K562 (cell line): ENCODE measurements at regions not wholly inside any gene's neighbourhood (a gene's known extent, or its start where the extent isn't known, plus 50 kb on each side); places are given as distances from the start of the nearest gene placed in this dataset.

ENCODE experiments used
- ATAC-seq: fragments of 200-7000 bp; cut with Tn5 transposase; 3 replicates; pipeline ENCODE4 v1.9.1; 2020; ENCODE audit warnings: moderate library complexity
- BruUV-seq: library from RNA; stranded (reverse); fragments of 400-500 nt; replicated peaks from 2 replicates; lab custom pipeline; 2021; lab: Mats Ljungman, UMichigan
- CTCF ChIA-PET: fragments of 300-600 bp; formaldehyde crosslinking; extraction: SDS; loops from one replicate; lab custom pipeline; 2021; ENCODE audit warnings: low intra/inter-chr PET ratio; lab: Yijun Ruan, JAX
- POLR2A ChIA-PET: fragments of 300-600, 350-650 bp; sonication (Branson Sonifier 250); formaldehyde crosslinking; extraction: SDS; loops from one replicate; lab custom pipeline; 2021; ENCODE audit warnings: antibody characterized with exemption, inconsistent platforms; lab: Yijun Ruan, JAX
- DNase-seq, 4 experiments: peaks; one replicate each; pipeline versions ENCODE4 v3.0.0 to v3.0.0-alpha.2; 2011 to 2018; ENCODE audit warnings: low spot score in 3 of 4, mixed read lengths in 3 of 4; ENCODE audit errors: extremely low read depth in 1 of 4
- FAIRE-seq: peaks from 2 replicates; lab custom pipeline; 2011; peaks lifted over from hg19 to GRCh38; lab: Jason Lieb, UNC
- H2AFZ ChIP-seq: 2 replicates; pipeline ENCODE4 v1.6.0; 2011; ENCODE audit warnings: low read depth, low read length, control low read depth, inconsistent platforms
- H3K27ac ChIP-seq: fragments of 200-600 bp; 3 replicates; pipeline ENCODE4 v1.8.0; 2011; ENCODE audit warnings: low read depth, mild to moderate bottlenecking, control low read depth, inconsistent platforms, low read length, moderate library complexity, mixed read lengths; ENCODE audit errors: extremely low read depth
- H3K27me3 ChIP-seq, 2 experiments: fragments of 300-600 bp in 1 of 2; 2 replicates in 1 of 2; 3 replicates in 1 of 2; pipeline versions ENCODE4 v1.6.0 to v1.8.0; 2011; ENCODE audit warnings: inconsistent platforms in 2 of 2, low read length in 2 of 2, mild to moderate bottlenecking in 1 of 2, mixed read lengths in 1 of 2, moderate library complexity in 1 of 2; ENCODE audit not compliant: control insufficient read depth in 2 of 2, insufficient read depth in 2 of 2
- H3K36me3 ChIP-seq: fragments of 300-600 bp; 3 replicates; pipeline ENCODE4 v1.8.0; 2011; ENCODE audit warnings: mild to moderate bottlenecking, low read length, inconsistent platforms; ENCODE audit not compliant: control insufficient read depth, insufficient read depth
- H3K4me1 ChIP-seq, 2 experiments: fragments of 200-600 bp in 1 of 2; replicated peaks in 1 of 2; 2 replicates in 1 of 2; 3 replicates in 1 of 2; pipeline versions ENCODE4 v1.5.1 to v1.8.0; 2011; ENCODE audit warnings: inconsistent platforms in 2 of 2, low read length in 2 of 2, mild to moderate bottlenecking in 1 of 2, mixed read lengths in 1 of 2, moderate library complexity in 1 of 2; ENCODE audit not compliant: control insufficient read depth in 2 of 2, insufficient read depth in 2 of 2
- H3K4me2 ChIP-seq: 2 replicates; pipeline ENCODE4 v1.6.1; 2011; ENCODE audit warnings: low read length, control low read depth, inconsistent platforms, mixed read lengths; ENCODE audit not compliant: insufficient read depth
- H3K4me3 ChIP-seq: fragments of 200-600 bp; sonication (generic), shearing (Covaris generic); 2 replicates; pipeline ENCODE4 v1.5.1; 2016; ENCODE audit warnings: control low read depth, inconsistent platforms
- H3K79me2 ChIP-seq: fragments of 200-600 bp; 3 replicates; pipeline ENCODE4 v1.8.0; 2011; ENCODE audit warnings: low read length, inconsistent platforms; ENCODE audit not compliant: control insufficient read depth, insufficient read depth
- H3K9ac ChIP-seq, 2 experiments: 2 replicates each; pipeline versions ENCODE4 v1.6.0 to v1.6.1; 2011; ENCODE audit warnings: low read depth in 2 of 2, low read length in 2 of 2, control low read depth in 1 of 2, inconsistent platforms in 1 of 2, mild to moderate bottlenecking in 1 of 2, mixed read lengths in 1 of 2; ENCODE audit not compliant: insufficient read depth in 1 of 2
- H3K9me1 ChIP-seq: one replicate; pipeline ENCODE4 v1.6.0; 2011; ENCODE audit warnings: inconsistent platforms, mild to moderate bottlenecking, low read length, moderate library complexity; ENCODE audit not compliant: control insufficient read depth, insufficient read depth
- H3K9me3 ChIP-seq: replicated peaks from 2 replicates; pipeline ENCODE4 v1.5.1; 2011; ENCODE audit warnings: low read depth, low read length, inconsistent platforms; ENCODE audit not compliant: control insufficient read depth, insufficient read depth
- H4K20me1 ChIP-seq: replicated peaks from 2 replicates; pipeline ENCODE4 v1.6.1; 2011; ENCODE audit warnings: low read length, inconsistent platforms, mixed read lengths; ENCODE audit not compliant: control insufficient read depth, insufficient read depth
- MEIS2 ChIP-seq: fragments of 450-650 bp; IDR thresholded peaks from 2 replicates; pipeline ENCODE4 v1.6.1; 2014; ENCODE audit warnings: mild to moderate bottlenecking; ENCODE audit not compliant: partially characterized antibody
- POLR2H ChIP-seq: IDR thresholded peaks from 2 replicates; pipeline ENCODE4 v1.6.1; 2016; ENCODE audit warnings: missing genetic modification characterization, low read depth, mild to moderate bottlenecking, control low read depth, missing compliant biosample characterization, moderate library complexity
- ZFX ChIP-seq: sonication (generic); formaldehyde crosslinking; IDR thresholded peaks from 2 replicates; pipeline ENCODE4 v1.8.0; 2022; ENCODE audit warnings: mild to moderate bottlenecking, missing genetic modification reagents, moderate library complexity
- ZNF347 ChIP-seq: fragments of 450-650 bp; formaldehyde crosslinking; IDR thresholded peaks from 2 replicates; pipeline ENCODE4 v1.4.0; 2020; ENCODE audit warnings: low read depth, mild to moderate bottlenecking, moderate library complexity
- WGBS: fragments of 100-300 bp; shearing (Covaris generic); methylation state at CpG from one replicate; pipeline ENCODE4 v1.1.6; 2016; ENCODE audit warnings: low coverage, mixed read lengths; ENCODE audit not compliant: insufficient coverage; ENCODE audit errors: missing lambda C conversion rate; 5-methylcytosine and 5-hydroxymethylcytosine counted together
- in situ Hi-C: fragments of 300-500 bp; cut with MboI; formaldehyde crosslinking; loops from 4 replicates; pipeline ENCODE4 v1.15.0; 2018; ENCODE audit warnings: inconsistent platforms, mixed read lengths
- intact Hi-C: fragments of 100-400 bp; cut with micrococcal nuclease; formaldehyde crosslinking; loops from 2 replicates; pipeline ENCODE4 v1.14.2; 2022
- TF ChIP-seq, protein P1 (sequence below): fragments of 200-800 bp; sonication (Bioruptor generic); IDR thresholded peaks from 2 replicates; pipeline ENCODE4 v1.6.1; 2016; ENCODE audit warnings: missing genetic modification characterization, missing compliant biosample characterization
- TF ChIP-seq, protein P2 (sequence below): fragments of 450-650 bp; IDR thresholded peaks from 2 replicates; pipeline ENCODE4 v1.6.1; 2016; ENCODE audit warnings: mild to moderate bottlenecking, moderate library complexity

DNA sequence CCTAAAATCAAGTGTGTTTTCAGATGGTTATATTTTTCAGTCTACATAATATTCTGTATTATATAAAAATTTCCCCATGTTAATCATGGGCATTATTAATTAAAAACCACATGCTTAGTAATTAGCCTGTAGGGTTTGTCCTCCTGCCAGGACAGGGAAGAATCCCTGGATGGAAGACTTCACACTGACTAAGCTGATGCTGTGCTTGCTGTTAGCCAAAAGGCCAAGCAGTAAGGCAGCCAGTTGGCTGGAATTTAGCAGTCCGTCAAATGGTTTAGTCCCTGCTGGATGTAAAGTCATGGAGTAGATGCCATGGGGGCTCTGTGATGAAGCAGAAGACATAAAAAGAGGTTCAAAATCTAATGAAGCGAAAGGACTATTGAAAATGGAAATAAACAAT is 168.0 kb upstream of the OBI1 start:
- Histone ChIP-seq H3K36me3 (no peaks in the 10 kb centered on the region), H3K9ac (no peak overlapping the region), H3K4me2 (no peak overlapping the region), H3K27ac (no peak overlapping the region), H2AFZ (no peak overlapping the region), H3K79me2 (no peaks in the 10 kb centered on the region), H3K27me3 (no peaks in the 10 kb centered on the region), H3K9me3 (no peaks in the 10 kb centered on the region), H3K4me3 (no peak overlapping the region), H3K4me1 (no peaks in the 10 kb centered on the region), H4K20me1 (no peaks in the 10 kb centered on the region), H3K9me1 (no peaks in the 10 kb centered on the region)
- ATAC-seq (no peak), DNase-seq (no peak), FAIRE-seq (no peak)
- ChIA-PET CTCF (no interaction called here), POLR2A (no interaction called here)
- intact Hi-C loops: no loop called here
- BruUV-seq: no TSS peak
- WGBS: 4% methylated on average over 2 of the region's 2 CpGs
- in situ Hi-C loops: no loop called here
- no peak for TF ChIP-seq POLR2H
- TF ChIP-seq MEIS2: no peak
- TF ChIP-seq, protein P1, sequence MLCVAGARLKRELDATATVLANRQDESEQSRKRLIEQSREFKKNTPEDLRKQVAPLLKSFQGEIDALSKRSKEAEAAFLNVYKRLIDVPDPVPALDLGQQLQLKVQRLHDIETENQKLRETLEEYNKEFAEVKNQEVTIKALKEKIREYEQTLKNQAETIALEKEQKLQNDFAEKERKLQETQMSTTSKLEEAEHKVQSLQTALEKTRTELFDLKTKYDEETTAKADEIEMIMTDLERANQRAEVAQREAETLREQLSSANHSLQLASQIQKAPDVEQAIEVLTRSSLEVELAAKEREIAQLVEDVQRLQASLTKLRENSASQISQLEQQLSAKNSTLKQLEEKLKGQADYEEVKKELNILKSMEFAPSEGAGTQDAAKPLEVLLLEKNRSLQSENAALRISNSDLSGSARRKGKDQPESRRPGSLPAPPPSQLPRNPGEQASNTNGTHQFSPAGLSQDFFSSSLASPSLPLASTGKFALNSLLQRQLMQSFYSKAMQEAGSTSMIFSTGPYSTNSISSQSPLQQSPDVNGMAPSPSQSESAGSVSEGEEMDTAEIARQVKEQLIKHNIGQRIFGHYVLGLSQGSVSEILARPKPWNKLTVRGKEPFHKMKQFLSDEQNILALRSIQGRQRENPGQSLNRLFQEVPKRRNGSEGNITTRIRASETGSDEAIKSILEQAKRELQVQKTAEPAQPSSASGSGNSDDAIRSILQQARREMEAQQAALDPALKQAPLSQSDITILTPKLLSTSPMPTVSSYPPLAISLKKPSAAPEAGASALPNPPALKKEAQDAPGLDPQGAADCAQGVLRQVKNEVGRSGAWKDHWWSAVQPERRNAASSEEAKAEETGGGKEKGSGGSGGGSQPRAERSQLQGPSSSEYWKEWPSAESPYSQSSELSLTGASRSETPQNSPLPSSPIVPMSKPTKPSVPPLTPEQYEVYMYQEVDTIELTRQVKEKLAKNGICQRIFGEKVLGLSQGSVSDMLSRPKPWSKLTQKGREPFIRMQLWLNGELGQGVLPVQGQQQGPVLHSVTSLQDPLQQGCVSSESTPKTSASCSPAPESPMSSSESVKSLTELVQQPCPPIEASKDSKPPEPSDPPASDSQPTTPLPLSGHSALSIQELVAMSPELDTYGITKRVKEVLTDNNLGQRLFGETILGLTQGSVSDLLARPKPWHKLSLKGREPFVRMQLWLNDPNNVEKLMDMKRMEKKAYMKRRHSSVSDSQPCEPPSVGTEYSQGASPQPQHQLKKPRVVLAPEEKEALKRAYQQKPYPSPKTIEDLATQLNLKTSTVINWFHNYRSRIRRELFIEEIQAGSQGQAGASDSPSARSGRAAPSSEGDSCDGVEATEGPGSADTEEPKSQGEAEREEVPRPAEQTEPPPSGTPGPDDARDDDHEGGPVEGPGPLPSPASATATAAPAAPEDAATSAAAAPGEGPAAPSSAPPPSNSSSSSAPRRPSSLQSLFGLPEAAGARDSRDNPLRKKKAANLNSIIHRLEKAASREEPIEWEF (CRISPR knock-in tag): no peak
- no peak for TF ChIP-seq ZFX
- TF ChIP-seq ZNF347 (CRISPR knock-in tag): no peak
- TF ChIP-seq, protein P2, sequence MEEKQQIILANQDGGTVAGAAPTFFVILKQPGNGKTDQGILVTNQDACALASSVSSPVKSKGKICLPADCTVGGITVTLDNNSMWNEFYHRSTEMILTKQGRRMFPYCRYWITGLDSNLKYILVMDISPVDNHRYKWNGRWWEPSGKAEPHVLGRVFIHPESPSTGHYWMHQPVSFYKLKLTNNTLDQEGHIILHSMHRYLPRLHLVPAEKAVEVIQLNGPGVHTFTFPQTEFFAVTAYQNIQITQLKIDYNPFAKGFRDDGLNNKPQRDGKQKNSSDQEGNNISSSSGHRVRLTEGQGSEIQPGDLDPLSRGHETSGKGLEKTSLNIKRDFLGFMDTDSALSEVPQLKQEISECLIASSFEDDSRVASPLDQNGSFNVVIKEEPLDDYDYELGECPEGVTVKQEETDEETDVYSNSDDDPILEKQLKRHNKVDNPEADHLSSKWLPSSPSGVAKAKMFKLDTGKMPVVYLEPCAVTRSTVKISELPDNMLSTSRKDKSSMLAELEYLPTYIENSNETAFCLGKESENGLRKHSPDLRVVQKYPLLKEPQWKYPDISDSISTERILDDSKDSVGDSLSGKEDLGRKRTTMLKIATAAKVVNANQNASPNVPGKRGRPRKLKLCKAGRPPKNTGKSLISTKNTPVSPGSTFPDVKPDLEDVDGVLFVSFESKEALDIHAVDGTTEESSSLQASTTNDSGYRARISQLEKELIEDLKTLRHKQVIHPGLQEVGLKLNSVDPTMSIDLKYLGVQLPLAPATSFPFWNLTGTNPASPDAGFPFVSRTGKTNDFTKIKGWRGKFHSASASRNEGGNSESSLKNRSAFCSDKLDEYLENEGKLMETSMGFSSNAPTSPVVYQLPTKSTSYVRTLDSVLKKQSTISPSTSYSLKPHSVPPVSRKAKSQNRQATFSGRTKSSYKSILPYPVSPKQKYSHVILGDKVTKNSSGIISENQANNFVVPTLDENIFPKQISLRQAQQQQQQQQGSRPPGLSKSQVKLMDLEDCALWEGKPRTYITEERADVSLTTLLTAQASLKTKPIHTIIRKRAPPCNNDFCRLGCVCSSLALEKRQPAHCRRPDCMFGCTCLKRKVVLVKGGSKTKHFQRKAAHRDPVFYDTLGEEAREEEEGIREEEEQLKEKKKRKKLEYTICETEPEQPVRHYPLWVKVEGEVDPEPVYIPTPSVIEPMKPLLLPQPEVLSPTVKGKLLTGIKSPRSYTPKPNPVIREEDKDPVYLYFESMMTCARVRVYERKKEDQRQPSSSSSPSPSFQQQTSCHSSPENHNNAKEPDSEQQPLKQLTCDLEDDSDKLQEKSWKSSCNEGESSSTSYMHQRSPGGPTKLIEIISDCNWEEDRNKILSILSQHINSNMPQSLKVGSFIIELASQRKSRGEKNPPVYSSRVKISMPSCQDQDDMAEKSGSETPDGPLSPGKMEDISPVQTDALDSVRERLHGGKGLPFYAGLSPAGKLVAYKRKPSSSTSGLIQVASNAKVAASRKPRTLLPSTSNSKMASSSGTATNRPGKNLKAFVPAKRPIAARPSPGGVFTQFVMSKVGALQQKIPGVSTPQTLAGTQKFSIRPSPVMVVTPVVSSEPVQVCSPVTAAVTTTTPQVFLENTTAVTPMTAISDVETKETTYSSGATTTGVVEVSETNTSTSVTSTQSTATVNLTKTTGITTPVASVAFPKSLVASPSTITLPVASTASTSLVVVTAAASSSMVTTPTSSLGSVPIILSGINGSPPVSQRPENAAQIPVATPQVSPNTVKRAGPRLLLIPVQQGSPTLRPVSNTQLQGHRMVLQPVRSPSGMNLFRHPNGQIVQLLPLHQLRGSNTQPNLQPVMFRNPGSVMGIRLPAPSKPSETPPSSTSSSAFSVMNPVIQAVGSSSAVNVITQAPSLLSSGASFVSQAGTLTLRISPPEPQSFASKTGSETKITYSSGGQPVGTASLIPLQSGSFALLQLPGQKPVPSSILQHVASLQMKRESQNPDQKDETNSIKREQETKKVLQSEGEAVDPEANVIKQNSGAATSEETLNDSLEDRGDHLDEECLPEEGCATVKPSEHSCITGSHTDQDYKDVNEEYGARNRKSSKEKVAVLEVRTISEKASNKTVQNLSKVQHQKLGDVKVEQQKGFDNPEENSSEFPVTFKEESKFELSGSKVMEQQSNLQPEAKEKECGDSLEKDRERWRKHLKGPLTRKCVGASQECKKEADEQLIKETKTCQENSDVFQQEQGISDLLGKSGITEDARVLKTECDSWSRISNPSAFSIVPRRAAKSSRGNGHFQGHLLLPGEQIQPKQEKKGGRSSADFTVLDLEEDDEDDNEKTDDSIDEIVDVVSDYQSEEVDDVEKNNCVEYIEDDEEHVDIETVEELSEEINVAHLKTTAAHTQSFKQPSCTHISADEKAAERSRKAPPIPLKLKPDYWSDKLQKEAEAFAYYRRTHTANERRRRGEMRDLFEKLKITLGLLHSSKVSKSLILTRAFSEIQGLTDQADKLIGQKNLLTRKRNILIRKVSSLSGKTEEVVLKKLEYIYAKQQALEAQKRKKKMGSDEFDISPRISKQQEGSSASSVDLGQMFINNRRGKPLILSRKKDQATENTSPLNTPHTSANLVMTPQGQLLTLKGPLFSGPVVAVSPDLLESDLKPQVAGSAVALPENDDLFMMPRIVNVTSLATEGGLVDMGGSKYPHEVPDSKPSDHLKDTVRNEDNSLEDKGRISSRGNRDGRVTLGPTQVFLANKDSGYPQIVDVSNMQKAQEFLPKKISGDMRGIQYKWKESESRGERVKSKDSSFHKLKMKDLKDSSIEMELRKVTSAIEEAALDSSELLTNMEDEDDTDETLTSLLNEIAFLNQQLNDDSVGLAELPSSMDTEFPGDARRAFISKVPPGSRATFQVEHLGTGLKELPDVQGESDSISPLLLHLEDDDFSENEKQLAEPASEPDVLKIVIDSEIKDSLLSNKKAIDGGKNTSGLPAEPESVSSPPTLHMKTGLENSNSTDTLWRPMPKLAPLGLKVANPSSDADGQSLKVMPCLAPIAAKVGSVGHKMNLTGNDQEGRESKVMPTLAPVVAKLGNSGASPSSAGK: no peak
